PC-9 (cell line): ENCODE measurements at regions not wholly inside any gene's neighbourhood (a gene's known extent, or its start where the extent isn't known, plus 50 kb on each side); places are given as distances from the start of the nearest gene placed in this dataset.

ENCODE experiments used
- BruUV-seq: library from RNA; stranded (reverse); fragments of 400-500 nt; replicated peaks from 2 replicates; lab custom pipeline; 2021; lab: Mats Ljungman, UMichigan
- CTCF ChIA-PET: fragments of 300-600 bp; sonication (Branson Sonifier 250); formaldehyde crosslinking; loops from one replicate; lab custom pipeline; 2022; ENCODE audit warnings: antibody characterized with exemption; lab: Charles Lee
- POLR2A ChIA-PET: fragments of 300-600 bp; sonication (Branson Sonifier 250); formaldehyde crosslinking; loops from one replicate; lab custom pipeline; 2022; ENCODE audit warnings: antibody characterized with exemption; ENCODE audit not compliant: unreplicated experiment; lab: Charles Lee
- DNase-seq, 2 experiments: peaks; one replicate each; pipeline versions ENCODE4 v3.0.0 to v3.0.0-alpha.2; 2015 to 2022; ENCODE audit warnings: mixed read lengths in 1 of 2
- H2AFZ ChIP-seq: fragments of 200-600 bp; sonication (generic); 2 replicates; pipeline ENCODE4 v1.8.1; 2017; ENCODE audit warnings: antibody characterized with exemption
- H3F3A ChIP-seq: fragments of 200-600 bp; sonication (generic); 2 replicates; pipeline ENCODE4 v1.8.1; 2017; ENCODE audit warnings: antibody characterized with exemption, mild to moderate bottlenecking, low read depth; ENCODE audit not compliant: insufficient read depth
- H3K27ac ChIP-seq: fragments of 200-600 bp; sonication (generic); 2 replicates; pipeline ENCODE4 v1.6.1; 2016; ENCODE audit warnings: mixed run types
- H3K27me3 ChIP-seq: fragments of 200-600 bp; sonication (generic); 2 replicates; pipeline ENCODE4 v1.6.1; 2016; ENCODE audit warnings: low read depth, mixed run types; ENCODE audit not compliant: insufficient read depth
- H3K36me3 ChIP-seq: fragments of 200-600 bp; sonication (generic); 2 replicates; pipeline ENCODE4 v1.6.1; 2016; ENCODE audit warnings: low read depth, mixed run types
- H3K4me1 ChIP-seq: fragments of 200-600 bp; sonication (generic); replicated peaks from 2 replicates; pipeline ENCODE4 v1.6.1; 2016; ENCODE audit warnings: mixed run types; ENCODE audit not compliant: insufficient read depth
- H3K4me2 ChIP-seq: fragments of 200-600 bp; sonication (generic); 2 replicates; pipeline ENCODE4 v1.6.1; 2017; ENCODE audit warnings: mixed run types
- H3K4me3 ChIP-seq: fragments of 200-600 bp; sonication (generic); 2 replicates; pipeline ENCODE4 v1.6.1; 2016; ENCODE audit warnings: mixed run types
- H3K79me2 ChIP-seq: fragments of 200-600 bp; sonication (generic); 2 replicates; pipeline ENCODE4 v1.6.1; 2017; ENCODE audit warnings: low read depth, mixed run types
- H3K9me2 ChIP-seq: fragments of 200-600 bp; sonication (generic); 2 replicates; pipeline ENCODE4 v1.8.1; 2017; ENCODE audit warnings: mild to moderate bottlenecking; ENCODE audit not compliant: insufficient read depth
- H3K9me3 ChIP-seq: fragments of 200-600 bp; sonication (generic); 2 replicates; pipeline ENCODE4 v1.8.1; 2016; ENCODE audit warnings: low read depth; ENCODE audit not compliant: insufficient read depth
- H4K20me1 ChIP-seq: fragments of 200-600 bp; sonication (generic); 2 replicates; pipeline ENCODE4 v1.8.1; 2017; ENCODE audit not compliant: insufficient read depth
- CTCF ChIP-seq: fragments of 200-600 bp; sonication (generic); conservative IDR thresholded peaks from 2 replicates; pipeline ENCODE4 v1.6.1; 2017; ENCODE audit warnings: mixed run types, antibody characterized with exemption, mild to moderate bottlenecking, moderate library complexity
- EZH2 ChIP-seq: fragments of 200-600 bp; sonication (generic); IDR thresholded peaks from 2 replicates; pipeline ENCODE4 v1.8.0; 2017; ENCODE audit warnings: antibody characterized with exemption, low read depth
- intact Hi-C: fragments of 100-400 bp; cut with micrococcal nuclease; formaldehyde crosslinking; loops from one replicate; pipeline ENCODE4 v1.10.0; 2022; ENCODE audit not compliant: unreplicated experiment

DNA sequence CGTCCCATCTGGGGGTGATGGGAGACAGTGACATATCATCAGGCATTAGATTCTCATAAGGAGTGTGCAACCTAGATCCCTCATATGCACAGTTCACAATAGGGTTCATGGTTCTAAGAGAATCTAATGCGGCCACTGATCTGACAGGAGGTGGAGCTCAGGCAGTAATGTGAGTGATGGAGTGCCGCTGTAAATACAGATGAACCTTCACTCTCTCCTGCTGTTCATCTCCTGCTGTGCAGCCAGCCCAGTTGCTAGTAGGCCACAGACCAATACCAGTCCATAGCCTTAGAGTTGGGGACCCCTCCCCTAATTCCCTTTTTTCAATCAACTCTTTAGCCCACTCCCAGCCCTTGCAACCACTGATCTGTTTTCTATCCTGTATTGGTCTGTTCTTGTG, 581.1 kb upstream of the AUTS2 start:
- no peak overlapping the region for H3K4me2 ChIP-seq
- H3K9me2 ChIP-seq: no peaks in the 10 kb centered on the region
- BruUV-seq: no TSS peak
- H2AFZ ChIP-seq: no peak overlapping the region
- H3K4me1 ChIP-seq: no peaks in the 10 kb centered on the region
- no peaks in the 10 kb centered on the region for H3F3A ChIP-seq
- ChIA-PET CTCF (no interaction called here), POLR2A (no interaction called here)
- H3K27ac ChIP-seq: no peak overlapping the region
- intact Hi-C loops: no loop called here
- H3K4me3 ChIP-seq: no peak overlapping the region
- H3K79me2 ChIP-seq: no peaks in the 10 kb centered on the region
- no peak for DNase-seq
- H3K27me3 ChIP-seq: no peaks in the 10 kb centered on the region
- peaks cover 10% of the 10 kb centered on the region; the same call in 1 of the 2 replicates for H3K9me3 ChIP-seq
- no peaks in the 10 kb centered on the region for H3K36me3 ChIP-seq
- H4K20me1 ChIP-seq: no peaks in the 10 kb centered on the region
- TF ChIP-seq CTCF (no peak), EZH2 (no peak)

DNA sequence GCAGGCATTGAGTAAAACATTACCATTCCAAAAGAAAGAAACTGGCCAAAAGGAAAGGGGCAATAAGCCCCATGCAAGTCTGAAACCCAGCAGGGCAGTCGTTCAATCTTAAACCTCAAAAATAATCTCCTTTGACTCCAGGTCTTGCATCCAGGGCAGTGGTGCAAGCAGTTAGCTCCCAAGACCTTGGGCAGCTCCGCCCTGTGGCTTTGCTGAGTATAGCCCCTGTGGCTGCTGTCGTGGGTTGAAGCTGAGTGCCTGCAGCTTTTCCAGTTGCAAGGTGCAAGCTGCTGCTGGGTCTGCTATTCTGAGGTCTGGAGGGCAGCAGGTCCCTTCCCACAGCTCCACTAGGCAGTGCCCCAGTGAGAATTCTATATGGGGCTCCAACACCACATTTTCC, 580.1 kb upstream of the AUTS2 start:
- Histone ChIP-seq H3K4me1 (no peaks in the 10 kb centered on the region), H4K20me1 (no peaks in the 10 kb centered on the region)
- CTCF ChIA-PET: no interaction called here

GRCh38 chr7:69019437-69019836, 578.8 kb upstream of the AUTS2 start:
- no peak overlapping the region for H3K27ac ChIP-seq

More for the DNA sequence above, 580.1 kb upstream of the AUTS2 start:
- no peak for TF ChIP-seq EZH2
- TF ChIP-seq CTCF: 0 out of 2 replicates have a peak, but pooled peaks have one; percentile 23
- peaks cover 10% of the 10 kb centered on the region; the same call in 1 of the 2 replicates for H3K9me3 ChIP-seq
- intact Hi-C loops: no loop called here
- no peaks in the 10 kb centered on the region for H3K36me3 ChIP-seq
- no peaks in the 10 kb centered on the region for H3K79me2 ChIP-seq
- no peaks in the 10 kb centered on the region for H3K27me3 ChIP-seq
- no peak overlapping the region for H3K4me2 ChIP-seq
- POLR2A ChIA-PET: no interaction called here
- no peaks in the 10 kb centered on the region for H3K9me2 ChIP-seq
- no peaks in the 10 kb centered on the region for H3F3A ChIP-seq
- BruUV-seq: no TSS peak
- DNase-seq: no peak
- H3K27ac ChIP-seq: no peak overlapping the region
- no peak overlapping the region for H2AFZ ChIP-seq
- H3K4me3 ChIP-seq: no peak overlapping the region

More at GRCh38 chr7:69019437-69019836, 578.8 kb upstream of the AUTS2 start:
- H3K4me2 ChIP-seq: no peak overlapping the region
- H2AFZ ChIP-seq: no peak overlapping the region
- intact Hi-C loops: no loop called here
- H3F3A ChIP-seq: no peaks in the 10 kb centered on the region
- no peaks in the 10 kb centered on the region for H3K4me1 ChIP-seq
- H3K9me3 ChIP-seq: peaks cover 10% of the 10 kb centered on the region; the same call in 1 of the 2 replicates
- ChIA-PET CTCF (no interaction called here), POLR2A (no interaction called here)
- H3K36me3 ChIP-seq: no peaks in the 10 kb centered on the region
- no peaks in the 10 kb centered on the region for H3K9me2 ChIP-seq
- no peaks in the 10 kb centered on the region for H4K20me1 ChIP-seq
- H3K4me3 ChIP-seq: no peak overlapping the region
- TF ChIP-seq CTCF (no peak), EZH2 (no peak)
- no peaks in the 10 kb centered on the region for H3K27me3 ChIP-seq
- no TSS peak for BruUV-seq
- no peak for DNase-seq
- no peaks in the 10 kb centered on the region for H3K79me2 ChIP-seq
